ENCODE measurements at regions not wholly inside any gene's neighbourhood (a gene's known extent, or its start where the extent isn't known, plus 50 kb on each side); places are given as distances from the start of the nearest gene placed in this dataset.

- TF ChIP-seq CTCF (conservative IDR thresholded peaks at IDR 0.05; ENCODE audit: low read length) (no peak), EZH2phosphoT487 (IDR thresholded peaks at IDR 0.05; ENCODE audit: borderline replicate concordance) (no peak)
These were observed 204.4 kb upstream of the PMEPA1 start for GRCh38 chr20:57914205-57914604.
